ENCODE measurements at regions not wholly inside any gene's neighbourhood (a gene's known extent, or its start where the extent isn't known, plus 50 kb on each side); places are given as distances from the start of the nearest gene placed in this dataset.
A peak's percentile ranks its signal among the peaks of the same experiment; 100 is the strongest.

DNA sequence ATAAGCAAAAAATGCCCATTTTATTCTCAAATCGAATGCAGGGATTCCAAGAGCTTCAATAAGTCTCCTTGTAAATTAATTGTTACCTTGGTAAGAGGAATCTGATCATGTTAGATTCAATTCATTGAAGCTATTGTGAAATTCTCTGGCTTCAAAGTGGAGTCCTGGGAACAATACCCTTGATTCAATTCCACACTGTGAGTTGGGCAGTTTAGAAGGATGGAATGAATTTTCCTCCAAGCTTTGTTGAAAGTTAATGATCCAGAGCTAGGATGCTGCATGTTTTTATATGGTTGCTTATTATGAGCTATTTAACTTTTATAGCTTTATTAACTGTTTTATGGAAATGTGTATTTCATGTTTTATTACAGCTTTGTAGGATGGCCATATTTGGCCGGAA, 89.9 kb upstream of the IGF1 start:
- no peak for DNase-seq (ENCODE audit: extremely low read depth, low read depth)
- TF ChIP-seq, protein P1, sequence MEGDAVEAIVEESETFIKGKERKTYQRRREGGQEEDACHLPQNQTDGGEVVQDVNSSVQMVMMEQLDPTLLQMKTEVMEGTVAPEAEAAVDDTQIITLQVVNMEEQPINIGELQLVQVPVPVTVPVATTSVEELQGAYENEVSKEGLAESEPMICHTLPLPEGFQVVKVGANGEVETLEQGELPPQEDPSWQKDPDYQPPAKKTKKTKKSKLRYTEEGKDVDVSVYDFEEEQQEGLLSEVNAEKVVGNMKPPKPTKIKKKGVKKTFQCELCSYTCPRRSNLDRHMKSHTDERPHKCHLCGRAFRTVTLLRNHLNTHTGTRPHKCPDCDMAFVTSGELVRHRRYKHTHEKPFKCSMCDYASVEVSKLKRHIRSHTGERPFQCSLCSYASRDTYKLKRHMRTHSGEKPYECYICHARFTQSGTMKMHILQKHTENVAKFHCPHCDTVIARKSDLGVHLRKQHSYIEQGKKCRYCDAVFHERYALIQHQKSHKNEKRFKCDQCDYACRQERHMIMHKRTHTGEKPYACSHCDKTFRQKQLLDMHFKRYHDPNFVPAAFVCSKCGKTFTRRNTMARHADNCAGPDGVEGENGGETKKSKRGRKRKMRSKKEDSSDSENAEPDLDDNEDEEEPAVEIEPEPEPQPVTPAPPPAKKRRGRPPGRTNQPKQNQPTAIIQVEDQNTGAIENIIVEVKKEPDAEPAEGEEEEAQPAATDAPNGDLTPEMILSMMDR (IDR thresholded peaks at IDR 0.05; ENCODE audit: low read depth, low read length), result no peak

DNA sequence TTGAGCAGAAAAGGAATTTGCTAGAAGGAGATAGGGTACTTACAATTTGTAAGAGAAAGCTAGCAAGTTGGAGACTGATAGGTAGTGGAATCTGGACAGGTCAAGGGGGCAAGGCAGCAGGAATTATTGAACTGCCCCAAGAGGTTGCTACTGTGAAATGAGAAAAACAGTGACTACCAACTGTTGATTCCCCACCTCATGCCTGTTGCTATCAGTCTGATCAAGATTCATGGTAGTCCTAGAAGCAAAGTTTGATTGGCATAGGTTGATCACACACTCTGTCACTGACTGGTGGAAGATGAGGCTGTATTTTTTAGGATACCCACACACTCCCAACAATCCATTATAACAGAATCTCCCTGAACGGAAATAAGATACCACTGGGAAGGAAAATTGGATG, 89.4 kb upstream of the IGF1 start:
- no peak for DNase-seq (ENCODE audit: extremely low read depth, low read depth)
- TF ChIP-seq, protein P1 (IDR thresholded peaks at IDR 0.05; ENCODE audit: low read depth, low read length), result no peak

DNA sequence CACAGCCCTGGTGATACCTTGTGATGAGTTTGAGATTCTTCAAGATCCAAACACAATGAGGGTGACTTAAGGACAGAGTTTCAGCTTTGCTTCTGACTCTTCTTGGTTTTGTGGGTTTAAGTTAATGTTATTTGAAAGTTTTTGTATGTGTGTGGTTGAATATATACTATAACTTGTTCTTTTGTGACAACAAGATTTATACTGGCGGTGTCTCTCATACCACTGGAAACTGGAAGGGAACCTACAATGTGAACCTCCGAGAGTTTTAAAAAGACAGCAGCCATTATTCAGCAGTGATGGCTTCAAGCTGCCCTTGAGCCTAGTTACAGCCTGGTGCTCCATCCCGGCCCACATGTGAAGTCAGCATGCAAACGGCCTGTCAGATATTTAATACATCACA, 87.9 kb upstream of the IGF1 start:
- no peak for DNase-seq (ENCODE audit: extremely low read depth, low read depth)
- TF ChIP-seq, protein P1 (IDR thresholded peaks at IDR 0.05; ENCODE audit: low read depth, low read length), result no peak

DNA sequence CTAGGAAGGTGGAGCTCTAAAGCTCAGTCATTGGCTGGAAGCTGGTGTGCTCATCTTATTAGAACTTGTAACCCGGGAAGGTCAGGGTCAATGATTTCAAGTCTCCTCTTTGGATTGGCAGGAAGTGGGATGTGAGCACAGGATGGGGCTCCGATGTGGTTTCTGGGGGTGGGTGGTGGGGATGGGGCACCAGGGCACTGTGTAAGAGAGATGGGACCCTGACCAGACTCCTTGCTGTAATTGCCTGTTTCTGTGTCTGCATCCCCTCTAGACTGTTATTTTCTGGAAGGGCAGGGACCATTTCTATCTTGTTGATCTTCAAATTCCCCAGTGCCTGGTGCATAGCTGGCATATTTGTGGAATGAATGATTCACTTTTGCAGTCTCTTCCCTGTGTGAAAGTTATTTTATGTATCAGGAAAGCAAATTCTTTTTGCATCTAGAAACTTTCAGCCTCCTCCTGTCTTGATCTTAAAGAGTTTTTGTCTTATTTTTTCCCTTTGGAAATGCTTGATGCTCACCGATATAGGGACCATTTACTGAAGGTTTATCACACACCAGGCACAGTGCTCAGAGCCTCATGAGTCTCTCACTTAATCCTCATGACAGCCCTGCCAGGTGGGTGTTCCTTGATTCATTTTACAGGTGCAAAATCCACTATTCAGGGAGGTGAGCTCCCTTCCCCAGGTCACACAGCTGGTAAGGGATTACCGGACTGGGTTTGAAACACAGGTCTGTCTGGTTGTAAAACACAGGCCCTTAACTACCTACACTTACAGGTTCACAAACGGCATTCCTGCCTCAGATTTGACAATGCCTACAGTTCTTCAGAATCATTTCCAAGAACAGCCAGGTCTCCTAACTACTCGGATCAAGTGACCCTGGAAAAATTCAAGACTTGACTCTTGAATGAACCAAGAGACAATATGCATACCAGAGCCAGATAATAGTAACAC, 86.9 kb upstream of the IGF1 start:
- DNase-seq (ENCODE audit: extremely low read depth, low read depth), result peak; percentile 12
- TF ChIP-seq, protein P1 (IDR thresholded peaks at IDR 0.05; ENCODE audit: low read depth, low read length), result no peak

DNA sequence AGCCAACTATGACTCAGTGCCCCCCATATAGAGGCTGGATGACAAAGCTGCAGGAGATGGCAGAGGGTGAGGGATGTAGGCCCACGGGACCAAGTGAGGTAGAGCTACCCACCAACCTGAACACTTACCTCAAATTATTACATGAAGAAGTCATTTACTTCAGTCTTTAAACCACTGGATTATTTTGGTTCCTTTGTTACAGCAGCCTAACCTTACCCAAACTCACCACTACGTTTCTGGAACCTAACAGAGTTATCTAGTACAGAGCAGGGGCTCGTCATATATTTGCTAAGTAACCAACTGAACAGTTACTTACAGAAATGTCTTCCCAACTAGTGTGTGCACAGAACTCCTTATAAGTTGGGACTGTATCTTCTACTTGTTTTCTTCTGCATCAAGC, 85.2 kb upstream of the IGF1 start:
- no peak for DNase-seq (ENCODE audit: extremely low read depth, low read depth)
- TF ChIP-seq, protein P1 (IDR thresholded peaks at IDR 0.05; ENCODE audit: low read depth, low read length), result no peak

DNA sequence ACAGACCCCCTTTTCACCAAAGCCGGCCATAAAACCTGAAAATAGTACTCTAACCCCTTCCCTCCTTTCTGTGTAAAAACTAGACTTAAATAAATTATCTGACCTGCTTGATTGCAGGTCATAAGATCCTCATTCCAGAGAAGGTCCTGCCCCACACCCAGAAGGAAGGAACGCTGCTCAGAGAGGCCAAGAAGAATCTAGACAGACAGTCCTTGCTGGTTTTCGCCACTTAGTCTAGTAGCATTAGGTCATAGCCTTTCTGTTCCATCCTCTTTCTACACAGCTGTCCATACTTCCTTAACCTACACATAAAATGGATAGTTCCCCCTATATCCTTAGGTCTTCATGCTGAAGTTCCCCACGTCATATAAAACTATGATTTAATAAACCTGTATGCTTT, 83.7 kb upstream of the IGF1 start:
- no peak for DNase-seq (ENCODE audit: extremely low read depth, low read depth)
- TF ChIP-seq, protein P1 (IDR thresholded peaks at IDR 0.05; ENCODE audit: low read depth, low read length), result no peak

DNA sequence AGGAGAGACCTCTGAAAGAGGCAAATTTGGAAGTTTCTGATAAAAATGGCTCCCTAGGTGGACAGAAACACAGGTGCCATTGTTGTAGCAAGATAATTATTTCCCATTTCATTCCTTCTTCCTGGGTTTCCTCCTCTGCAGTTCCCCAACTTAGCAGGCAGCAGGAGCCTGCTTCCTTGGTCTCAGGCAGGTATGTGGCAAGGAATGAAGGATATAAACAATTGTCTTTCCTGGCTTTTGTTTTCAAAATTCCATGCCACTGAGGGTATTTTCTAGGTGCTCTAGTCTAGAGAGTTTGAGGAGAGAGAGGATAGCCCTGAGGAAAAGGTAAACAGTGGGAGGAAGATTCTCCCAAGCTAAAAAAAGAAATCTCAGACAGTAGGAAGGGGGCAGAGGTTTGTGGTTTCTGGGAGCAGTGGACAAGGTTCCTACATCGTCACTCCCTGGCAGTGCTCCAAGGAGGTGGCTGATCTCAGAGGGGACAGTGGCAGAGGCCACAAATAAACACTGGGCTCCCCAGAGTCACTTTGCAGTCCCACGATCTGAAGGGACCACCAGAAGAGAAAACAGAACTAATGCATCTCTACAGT, 82.6 kb upstream of the IGF1 start:
- TF ChIP-seq, protein P1 (IDR thresholded peaks at IDR 0.05; ENCODE audit: low read depth, low read length), result no peak
- no peak for DNase-seq (ENCODE audit: extremely low read depth, low read depth)
